ENCODE measurements at regions not wholly inside any gene's neighbourhood (a gene's known extent, or its start where the extent isn't known, plus 50 kb on each side); places are given as distances from the start of the nearest gene placed in this dataset.

- Histone ChIP-seq H3K4me3 (ENCODE audit: insufficient read depth, low read depth, low read length) (no peak overlapping the region), H2AFZ (ENCODE audit: low read depth, low read length) (no peak overlapping the region), H3K4me1 (ENCODE audit: insufficient read depth, low read length) (peaks cover 43% of the 10 kb centered on the region), H4K20me1 (ENCODE audit: insufficient read depth, low read length) (no peaks in the 10 kb centered on the region), H3K36me3 (ENCODE audit: insufficient read depth, low read length) (no peaks in the 10 kb centered on the region), H3K79me2 (ENCODE audit: insufficient read depth, low read length) (peaks cover 14% of the 10 kb centered on the region), H3K4me2 (ENCODE audit: low read length) (no peak overlapping the region), H3K9ac (ENCODE audit: low read length) (no peak overlapping the region), H3K27ac (ENCODE audit: low read depth, low read length) (no peak overlapping the region), H3K27me3 (ENCODE audit: insufficient read depth, low read length) (no peaks in the 10 kb centered on the region), H3K9me3 (ENCODE audit: insufficient read depth, low read depth, low read length) (no peaks in the 10 kb centered on the region)
- Mint-ChIP-seq H3K4me1 (ENCODE audit: low read depth, unreplicated experiment) (peaks cover 35% of the 10 kb centered on the region), H3K4me3 (ENCODE audit: unreplicated experiment) (no peak overlapping the region), H3K9me3 (ENCODE audit: unreplicated experiment) (peaks cover 9% of the 10 kb centered on the region), H3K27me3 (ENCODE audit: low read depth, unreplicated experiment) (no peaks in the 10 kb centered on the region), H3K36me3 (ENCODE audit: low read depth, unreplicated experiment) (peaks cover 9% of the 10 kb centered on the region), H3K27ac (ENCODE audit: unreplicated experiment) (peak overlapping the region; percentile 62)
- TF ChIP-seq EZH2 (IDR thresholded peaks at IDR 0.05; ENCODE audit: insufficient read depth, low read length) (no peak), CTCF (IDR thresholded peaks at IDR 0.05; ENCODE audit: insufficient read depth, low read depth, low read length) (no peak)
- no peak for DNase-seq (ENCODE audit: low read depth)
- no peak for FAIRE-seq
Measured at GRCh38 chr4:3385711-3386420, 55.9 kb upstream of the HGFAC start.

GRCh38 chr4:3386526-3386925, 55.2 kb upstream of the HGFAC start:
- Histone ChIP-seq H3K9me3 (ENCODE audit: insufficient read depth, low read depth, low read length) (no peaks in the 10 kb centered on the region), H3K4me1 (ENCODE audit: insufficient read depth, low read length) (peaks cover 43% of the 10 kb centered on the region), H3K36me3 (ENCODE audit: insufficient read depth, low read length) (no peaks in the 10 kb centered on the region), H3K27me3 (ENCODE audit: insufficient read depth, low read length) (no peaks in the 10 kb centered on the region), H2AFZ (ENCODE audit: low read depth, low read length) (no peak overlapping the region), H3K4me2 (ENCODE audit: low read length) (no peak overlapping the region), H3K4me3 (ENCODE audit: insufficient read depth, low read depth, low read length) (no peak overlapping the region), H3K79me2 (ENCODE audit: insufficient read depth, low read length) (peaks cover 14% of the 10 kb centered on the region), H3K27ac (ENCODE audit: low read depth, low read length) (no peak overlapping the region), H4K20me1 (ENCODE audit: insufficient read depth, low read length) (no peaks in the 10 kb centered on the region), H3K9ac (ENCODE audit: low read length) (no peak overlapping the region)
- FAIRE-seq (no peak), DNase-seq (ENCODE audit: low read depth) (no peak)
- peak overlapping the region; percentile 53 for H3K27ac Mint-ChIP-seq (ENCODE audit: unreplicated experiment)
- no peak overlapping the region for H3K4me3 Mint-ChIP-seq (ENCODE audit: unreplicated experiment)
- no peaks in the 10 kb centered on the region for H3K27me3 Mint-ChIP-seq (ENCODE audit: low read depth, unreplicated experiment)
- peaks cover 36% of the 10 kb centered on the region for H3K4me1 Mint-ChIP-seq (ENCODE audit: low read depth, unreplicated experiment)
- TF ChIP-seq EZH2 (IDR thresholded peaks at IDR 0.05; ENCODE audit: insufficient read depth, low read length): no peak
- TF ChIP-seq CTCF (IDR thresholded peaks at IDR 0.05; ENCODE audit: insufficient read depth, low read depth, low read length): no peak
- H3K36me3 Mint-ChIP-seq (ENCODE audit: low read depth, unreplicated experiment): peaks cover 4% of the 10 kb centered on the region
- peaks cover 4% of the 10 kb centered on the region for H3K9me3 Mint-ChIP-seq (ENCODE audit: unreplicated experiment)
